Erythroblast (primary cell): ENCODE measurements at regions not wholly inside any gene's neighbourhood (a gene's known extent, or its start where the extent isn't known, plus 50 kb on each side); places are given as distances from the start of the nearest gene placed in this dataset.

Experiments
- GATA1 ChIP-seq: IDR thresholded peaks from 2 replicates; pipeline ENCODE4 v1.6.1; 2011; ENCODE audit warnings: low read depth, mild to moderate bottlenecking, control low read depth, low read length, moderate library complexity
- POLR2A ChIP-seq: IDR thresholded peaks from 2 replicates; pipeline ENCODE4 v1.6.1; 2011; ENCODE audit warnings: mild to moderate bottlenecking, low read length

DNA sequence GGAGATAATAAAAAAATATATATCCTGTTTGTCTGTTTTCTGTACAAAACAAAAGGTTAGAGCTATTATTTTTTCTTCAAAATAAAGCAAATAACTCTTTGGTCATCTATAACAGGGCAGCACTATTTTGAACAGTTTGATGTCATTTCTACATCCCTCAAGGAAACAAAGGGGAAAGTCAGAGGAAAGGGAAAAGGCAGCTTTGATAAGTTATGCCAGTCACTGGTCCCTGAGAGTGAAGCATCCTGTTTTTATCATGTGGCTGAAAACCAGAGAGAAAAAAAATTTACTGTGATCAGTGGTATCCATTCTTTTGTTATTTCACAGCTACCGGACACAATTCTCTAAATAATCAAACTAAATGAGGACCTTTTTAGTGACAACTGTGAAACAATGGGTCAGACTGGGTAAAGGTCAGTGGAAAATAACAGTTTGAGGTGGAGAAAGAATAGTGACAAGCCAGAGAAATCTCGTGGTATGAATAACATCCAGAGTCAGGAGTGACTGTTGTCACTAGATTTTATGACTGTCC lies 356.0 kb downstream of the HDGFL1 start:
- no peak for TF ChIP-seq POLR2A
- TF ChIP-seq GATA1: no peak
